A549 (cell line): ENCODE measurements at regions not wholly inside any gene's neighbourhood (a gene's known extent, or its start where the extent isn't known, plus 50 kb on each side); places are given as distances from the start of the nearest gene placed in this dataset.

ENCODE experiments used
- BHLHE40 ChIP-seq: IDR thresholded peaks from 2 replicates; pipeline ENCODE4 v1.6.1; 2012; ENCODE audit warnings: low read depth, low read length, inconsistent platforms
- CEBPB ChIP-seq, 2 experiments: fragments of >200 bp in 1 of 2; sonication (Bioruptor Twin) in 1 of 2; formaldehyde crosslinking in 1 of 2; IDR thresholded peaks; 2 replicates each; pipeline ENCODE4 v1.6.1; 2012 to 2016
- CHD2 ChIP-seq: fragments of 150-350 bp; IDR thresholded peaks from 2 replicates; pipeline ENCODE4 v1.6.1; 2014; ENCODE audit warnings: low read length; ENCODE audit not compliant: partially characterized antibody
- CTCF ChIP-seq: fragments of >200 bp; sonication (Bioruptor Twin); formaldehyde crosslinking; IDR thresholded peaks from 3 replicates; pipeline ENCODE4 v1.5.1; 2016
- ELK1 ChIP-seq: fragments of 150-350 bp; IDR thresholded peaks from 2 replicates; pipeline ENCODE4 v1.6.1; 2014; ENCODE audit warnings: low read depth, mild to moderate bottlenecking, low read length
- FOSL2 ChIP-seq, 2 experiments: fragments of 450-650 bp in 1 of 2; fragments of >200 bp in 1 of 2; sonication (Bioruptor Twin) in 1 of 2; formaldehyde crosslinking; IDR thresholded peaks; 2 replicates each; pipeline versions ENCODE4 v1.5.0 to v1.6.1; 2016 to 2020; ENCODE audit warnings: mild to moderate bottlenecking in 1 of 2, moderate library complexity in 1 of 2
- HDAC2 ChIP-seq: fragments of 200-600 bp; sonication (generic); IDR thresholded peaks from 2 replicates; pipeline ENCODE4 v1.6.1; 2016
- HOXA7 ChIP-seq: fragments of 250-450 bp; sonication (Bioruptor Pico); IDR thresholded peaks from 2 replicates; pipeline ENCODE4 v1.5.0; 2020; ENCODE audit warnings: mild to moderate bottlenecking, moderate library complexity
- JUNB ChIP-seq: fragments of >200 bp; sonication (Bioruptor Twin); formaldehyde crosslinking; IDR thresholded peaks from 2 replicates; pipeline ENCODE4 v1.6.1; 2016
- MAX ChIP-seq: IDR thresholded peaks from 2 replicates; pipeline ENCODE4 v1.6.1; 2012
- POLR2A ChIP-seq: IDR thresholded peaks from 2 replicates; pipeline ENCODE4 v1.6.1; 2012; ENCODE audit warnings: mild to moderate bottlenecking, low read length
- RAD21 ChIP-seq, 2 experiments: fragments of >200 bp in 1 of 2; sonication (Bioruptor Twin) in 1 of 2; formaldehyde crosslinking in 1 of 2; IDR thresholded peaks in 1 of 2; conservative IDR thresholded peaks in 1 of 2; 2 replicates in 1 of 2; 3 replicates in 1 of 2; pipeline ENCODE4 v1.6.1; 2012 to 2018; ENCODE audit warnings: inconsistent platforms in 1 of 2
- REST ChIP-seq: fragments of 200-600 bp; sonication (generic); IDR thresholded peaks from 2 replicates; pipeline ENCODE4 v1.6.1; 2016; ENCODE audit warnings: antibody characterized with exemption, mild to moderate bottlenecking, moderate library complexity

- TF ChIP-seq POLR2A (no peak), RAD21 (conservative IDR thresholded peaks at IDR 0.05 in 1 of 2, IDR thresholded peaks at IDR 0.05 in 1 of 2) (0 out of 5 replicates have a peak, but pooled peaks of 1 of the 2 experiments have one; percentile 3), CEBPB (IDR thresholded peaks at IDR 0.05) (no peak), JUNB (peak; percentile 34; the same call in 1 of the 2 replicates), MAX (no peak), CTCF (no peak), ELK1 (no peak), CHD2 (no peak), FOSL2 (IDR thresholded peaks at IDR 0.05) (no peak), FOSL2 (CRISPR knock-in tag; IDR thresholded peaks at IDR 0.05) (peak; percentile 51), BHLHE40 (no peak), HOXA7 (CRISPR knock-in tag) (no peak), HDAC2 (no peak), REST (no peak)
These were observed 207.7 kb downstream of the SOX2 start for GRCh38 chr3:181919375-181919774.
